ENCODE measurements at regions not wholly inside any gene's neighbourhood (a gene's known extent, or its start where the extent isn't known, plus 50 kb on each side); places are given as distances from the start of the nearest gene placed in this dataset.

DNA sequence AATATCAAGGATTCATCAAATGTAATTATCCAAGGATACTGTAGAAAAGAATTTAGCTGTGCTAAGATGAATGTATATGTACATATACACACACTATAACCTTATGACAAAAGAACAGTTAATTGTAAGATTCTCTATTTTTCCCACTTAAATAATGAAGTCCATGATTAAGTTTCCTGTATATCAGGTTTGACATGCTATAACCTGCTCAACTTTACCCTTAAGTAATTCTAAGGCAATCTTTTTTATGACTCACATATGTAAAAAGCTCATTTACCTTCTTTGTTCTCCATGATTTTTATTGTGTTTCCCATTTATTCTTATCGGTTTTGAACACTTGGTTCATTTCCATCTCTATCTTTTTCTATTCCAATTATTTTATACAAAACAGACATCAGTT, 1213.1 kb upstream of the SLC39A10 start:
- no TSS peak for BruUV-seq (replicated peaks)

DNA sequence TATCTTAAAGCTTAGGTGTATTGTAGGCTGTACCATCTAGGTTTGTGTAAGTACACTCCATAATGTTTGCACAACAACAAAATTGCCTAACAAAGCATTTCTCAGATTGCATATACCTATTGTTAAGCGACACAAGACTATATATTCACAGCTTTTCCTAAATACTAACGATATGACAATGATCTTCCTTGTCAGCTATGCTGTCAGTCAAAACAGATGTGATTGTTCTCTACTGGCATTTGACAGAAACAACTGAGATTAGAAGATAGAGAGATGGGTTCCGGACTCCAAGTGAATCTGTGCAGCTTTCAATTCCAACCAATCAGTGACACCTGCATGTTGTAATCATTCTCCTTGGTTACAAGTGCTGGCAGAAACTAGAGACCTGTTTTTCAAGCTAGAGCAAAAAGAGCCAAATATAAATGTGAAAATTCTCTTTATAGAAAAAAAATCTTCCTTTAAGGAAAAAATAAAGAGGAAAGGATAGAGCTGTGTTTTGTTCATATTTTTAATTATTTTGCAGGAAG, 1232.3 kb upstream of the SLC39A10 start:
- TF ChIP-seq EZH2 (IDR thresholded peaks at IDR 0.05; ENCODE audit: borderline replicate concordance, low read depth, low read length, poor library complexity, severe bottlenecking): no peak
- TF ChIP-seq, protein P1, sequence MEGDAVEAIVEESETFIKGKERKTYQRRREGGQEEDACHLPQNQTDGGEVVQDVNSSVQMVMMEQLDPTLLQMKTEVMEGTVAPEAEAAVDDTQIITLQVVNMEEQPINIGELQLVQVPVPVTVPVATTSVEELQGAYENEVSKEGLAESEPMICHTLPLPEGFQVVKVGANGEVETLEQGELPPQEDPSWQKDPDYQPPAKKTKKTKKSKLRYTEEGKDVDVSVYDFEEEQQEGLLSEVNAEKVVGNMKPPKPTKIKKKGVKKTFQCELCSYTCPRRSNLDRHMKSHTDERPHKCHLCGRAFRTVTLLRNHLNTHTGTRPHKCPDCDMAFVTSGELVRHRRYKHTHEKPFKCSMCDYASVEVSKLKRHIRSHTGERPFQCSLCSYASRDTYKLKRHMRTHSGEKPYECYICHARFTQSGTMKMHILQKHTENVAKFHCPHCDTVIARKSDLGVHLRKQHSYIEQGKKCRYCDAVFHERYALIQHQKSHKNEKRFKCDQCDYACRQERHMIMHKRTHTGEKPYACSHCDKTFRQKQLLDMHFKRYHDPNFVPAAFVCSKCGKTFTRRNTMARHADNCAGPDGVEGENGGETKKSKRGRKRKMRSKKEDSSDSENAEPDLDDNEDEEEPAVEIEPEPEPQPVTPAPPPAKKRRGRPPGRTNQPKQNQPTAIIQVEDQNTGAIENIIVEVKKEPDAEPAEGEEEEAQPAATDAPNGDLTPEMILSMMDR (conservative IDR thresholded peaks at IDR 0.05; ENCODE audit: low read depth, low read length): no peak
- POLR2A ChIA-PET (ENCODE audit: low non-redundant PET): no interaction called here
- H3K4me1 ChIP-seq (ENCODE audit: insufficient read depth, low read length, poor library complexity, severe bottlenecking): no peaks in the 10 kb centered on the region
- CTCF ChIA-PET: no interaction called here
- H3K36me3 ChIP-seq (ENCODE audit: insufficient read depth, low read length, poor library complexity, severe bottlenecking): no peaks in the 10 kb centered on the region
- no peak for DNase-seq (ENCODE audit: low spot score)
- no TSS peak for BruUV-seq (replicated peaks)
- intact Hi-C loops (cut with micrococcal nuclease; ENCODE audit: unreplicated experiment): no loop called here
- H3K27ac ChIP-seq (ENCODE audit: low read depth, low read length, poor library complexity, severe bottlenecking): no peak overlapping the region
- H3K27me3 ChIP-seq (replicated peaks; ENCODE audit: insufficient read depth, low read depth, low read length, poor library complexity): no peaks in the 10 kb centered on the region
- H3K4me3 ChIP-seq (ENCODE audit: low read depth, low read length, poor library complexity, severe bottlenecking): no peak overlapping the region
- H3K9me3 ChIP-seq (ENCODE audit: low read depth, low read length, poor library complexity, severe bottlenecking): no peaks in the 10 kb centered on the region

More for the DNA sequence above, 1213.1 kb upstream of the SLC39A10 start:
- intact Hi-C loops (cut with micrococcal nuclease; ENCODE audit: unreplicated experiment): no loop called here
- no peak overlapping the region for H3K27ac ChIP-seq (ENCODE audit: low read depth, low read length, poor library complexity, severe bottlenecking)
- no peak for DNase-seq (ENCODE audit: low spot score)
- no peaks in the 10 kb centered on the region for H3K36me3 ChIP-seq (ENCODE audit: insufficient read depth, low read length, poor library complexity, severe bottlenecking)
- ChIA-PET CTCF (no interaction called here), POLR2A (ENCODE audit: low non-redundant PET) (no interaction called here)
- no peaks in the 10 kb centered on the region for H3K27me3 ChIP-seq (replicated peaks; ENCODE audit: insufficient read depth, low read depth, low read length, poor library complexity)
- H3K9me3 ChIP-seq (ENCODE audit: low read depth, low read length, poor library complexity, severe bottlenecking): no peaks in the 10 kb centered on the region
- H3K4me1 ChIP-seq (ENCODE audit: insufficient read depth, low read length, poor library complexity, severe bottlenecking): no peaks in the 10 kb centered on the region
- H3K4me3 ChIP-seq (ENCODE audit: low read depth, low read length, poor library complexity, severe bottlenecking): no peak overlapping the region
- TF ChIP-seq EZH2 (IDR thresholded peaks at IDR 0.05; ENCODE audit: borderline replicate concordance, low read depth, low read length, poor library complexity, severe bottlenecking): no peak
- TF ChIP-seq, protein P1 (conservative IDR thresholded peaks at IDR 0.05; ENCODE audit: low read depth, low read length): no peak

DNA sequence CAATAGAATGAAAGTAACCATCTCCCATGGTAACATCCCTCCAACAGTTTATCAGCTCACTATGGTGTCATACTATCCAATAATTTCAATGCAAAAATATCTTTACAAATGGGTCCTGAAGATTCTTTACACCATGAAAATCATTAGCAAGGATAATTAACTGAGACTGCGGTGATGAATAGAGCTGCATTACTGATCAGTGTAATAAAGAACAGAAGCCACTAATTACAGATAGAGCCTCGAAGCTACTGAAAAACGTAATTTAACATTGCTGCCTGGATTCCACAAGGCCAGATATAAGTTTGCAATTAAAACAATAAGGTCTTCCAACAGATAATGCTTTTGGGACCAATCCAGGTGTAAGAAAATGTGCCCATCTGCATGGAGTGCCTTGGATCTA, 1245.8 kb upstream of the SLC39A10 start:
- Histone ChIP-seq H3K4me1 (ENCODE audit: insufficient read depth, low read length, poor library complexity, severe bottlenecking) (no peaks in the 10 kb centered on the region), H3K4me3 (ENCODE audit: low read depth, low read length, poor library complexity, severe bottlenecking) (no peak overlapping the region), H3K9me3 (ENCODE audit: low read depth, low read length, poor library complexity, severe bottlenecking) (no peaks in the 10 kb centered on the region), H3K36me3 (ENCODE audit: insufficient read depth, low read length, poor library complexity, severe bottlenecking) (no peaks in the 10 kb centered on the region), H3K27ac (ENCODE audit: low read depth, low read length, poor library complexity, severe bottlenecking) (no peak overlapping the region), H3K27me3 (replicated peaks; ENCODE audit: insufficient read depth, low read depth, low read length, poor library complexity) (no peaks in the 10 kb centered on the region)
- no TSS peak for BruUV-seq (replicated peaks)
- ChIA-PET CTCF (no interaction called here), POLR2A (ENCODE audit: low non-redundant PET) (no interaction called here)
- no peak for TF ChIP-seq EZH2 (IDR thresholded peaks at IDR 0.05; ENCODE audit: borderline replicate concordance, low read depth, low read length, poor library complexity, severe bottlenecking)
- TF ChIP-seq, protein P1 (conservative IDR thresholded peaks at IDR 0.05; ENCODE audit: low read depth, low read length): no peak
- intact Hi-C loops (cut with micrococcal nuclease; ENCODE audit: unreplicated experiment): no loop called here
- no peak for DNase-seq (ENCODE audit: low spot score)
